ENCODE measurements at regions not wholly inside any gene's neighbourhood (a gene's known extent, or its start where the extent isn't known, plus 50 kb on each side); places are given as distances from the start of the nearest gene placed in this dataset.

GRCh38 chr13:61486496-61486895, 70.8 kb upstream of the PCDH20 start:
- WGBS (ENCODE audit: insufficient coverage, insufficient replicate concordance, low lambda C conversion rate, missing lambda C conversion rate): 34% methylated on average over 6 of the region's 6 CpGs
- no peaks in the 10 kb centered on the region for H3K36me3 ChIP-seq (ENCODE audit: control insufficient read depth in 2 of 2, insufficient read depth in 2 of 2, low read length in 1 of 2)
- H3K4me1 ChIP-seq (ENCODE audit: control insufficient read depth, insufficient read depth, low read length): no peaks in the 10 kb centered on the region
- no peak overlapping the region for H3K4me2 ChIP-seq (ENCODE audit: control insufficient read depth, insufficient read depth)
- H2AFZ ChIP-seq (ENCODE audit: control insufficient read depth, low read depth, low read length): no peak overlapping the region
- CTCF ChIA-PET: no interaction called here
- RAD21 ChIA-PET (ENCODE audit: unreplicated experiment): no interaction called here
- no peak overlapping the region for H3K9ac ChIP-seq (ENCODE audit: control insufficient read depth, insufficient read depth, low read length)
- no peak overlapping the region for H3K4me3 ChIP-seq
- POLR2A ChIA-PET: no interaction called here
- H3K27ac ChIP-seq (ENCODE audit: control insufficient read depth, insufficient read depth): no peak overlapping the region
- no peaks in the 10 kb centered on the region for H3K27me3 ChIP-seq (replicated peaks in 1 of 2; ENCODE audit: control insufficient read depth in 2 of 2, insufficient read depth in 2 of 2, low read length in 1 of 2)
- H3K9me3 ChIP-seq (replicated peaks; ENCODE audit: control insufficient read depth, insufficient read depth, low read length): no peaks in the 10 kb centered on the region
- no peak for DNase-seq (ENCODE audit: low read depth, low spot score)
- TF ChIP-seq CEBPB (IDR thresholded peaks at IDR 0.05; ENCODE audit: borderline replicate concordance in 1 of 2, low read depth in 2 of 2, low read length in 2 of 2) (no peak), RUNX3 (IDR thresholded peaks at IDR 0.05; ENCODE audit: low read length) (no peak), ESRRA (IDR thresholded peaks at IDR 0.05; ENCODE audit: low read length) (no peak), SMAD5 (IDR thresholded peaks at IDR 0.05; ENCODE audit: low read depth) (no peak), ZNF207 (IDR thresholded peaks at IDR 0.05; ENCODE audit: borderline replicate concordance) (no peak), BMI1 (IDR thresholded peaks at IDR 0.05; ENCODE audit: borderline replicate concordance) (no peak), YBX1 (IDR thresholded peaks at IDR 0.05) (no peak), EGR1 (IDR thresholded peaks at IDR 0.05; ENCODE audit: borderline replicate concordance in 1 of 2, low read depth in 2 of 2, low read length in 2 of 2) (no peak), HDGF (IDR thresholded peaks at IDR 0.05) (no peak), RBBP5 (conservative IDR thresholded peaks at IDR 0.05) (no peak), TCF7 (IDR thresholded peaks at IDR 0.05; ENCODE audit: borderline replicate concordance) (no peak), SUPT20H (IDR thresholded peaks at IDR 0.05; ENCODE audit: borderline replicate concordance, control insufficient read depth, low read depth, low read length) (no peak)
- TF ChIP-seq, protein P1, sequence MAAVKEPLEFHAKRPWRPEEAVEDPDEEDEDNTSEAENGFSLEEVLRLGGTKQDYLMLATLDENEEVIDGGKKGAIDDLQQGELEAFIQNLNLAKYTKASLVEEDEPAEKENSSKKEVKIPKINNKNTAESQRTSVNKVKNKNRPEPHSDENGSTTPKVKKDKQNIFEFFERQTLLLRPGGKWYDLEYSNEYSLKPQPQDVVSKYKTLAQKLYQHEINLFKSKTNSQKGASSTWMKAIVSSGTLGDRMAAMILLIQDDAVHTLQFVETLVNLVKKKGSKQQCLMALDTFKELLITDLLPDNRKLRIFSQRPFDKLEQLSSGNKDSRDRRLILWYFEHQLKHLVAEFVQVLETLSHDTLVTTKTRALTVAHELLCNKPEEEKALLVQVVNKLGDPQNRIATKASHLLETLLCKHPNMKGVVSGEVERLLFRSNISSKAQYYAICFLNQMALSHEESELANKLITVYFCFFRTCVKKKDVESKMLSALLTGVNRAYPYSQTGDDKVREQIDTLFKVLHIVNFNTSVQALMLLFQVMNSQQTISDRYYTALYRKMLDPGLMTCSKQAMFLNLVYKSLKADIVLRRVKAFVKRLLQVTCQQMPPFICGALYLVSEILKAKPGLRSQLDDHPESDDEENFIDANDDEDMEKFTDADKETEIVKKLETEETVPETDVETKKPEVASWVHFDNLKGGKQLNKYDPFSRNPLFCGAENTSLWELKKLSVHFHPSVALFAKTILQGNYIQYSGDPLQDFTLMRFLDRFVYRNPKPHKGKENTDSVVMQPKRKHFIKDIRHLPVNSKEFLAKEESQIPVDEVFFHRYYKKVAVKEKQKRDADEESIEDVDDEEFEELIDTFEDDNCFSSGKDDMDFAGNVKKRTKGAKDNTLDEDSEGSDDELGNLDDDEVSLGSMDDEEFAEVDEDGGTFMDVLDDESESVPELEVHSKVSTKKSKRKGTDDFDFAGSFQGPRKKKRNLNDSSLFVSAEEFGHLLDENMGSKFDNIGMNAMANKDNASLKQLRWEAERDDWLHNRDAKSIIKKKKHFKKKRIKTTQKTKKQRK (IDR thresholded peaks at IDR 0.05; ENCODE audit: low read depth, low read length): no peak
- TF ChIP-seq, protein P2, sequence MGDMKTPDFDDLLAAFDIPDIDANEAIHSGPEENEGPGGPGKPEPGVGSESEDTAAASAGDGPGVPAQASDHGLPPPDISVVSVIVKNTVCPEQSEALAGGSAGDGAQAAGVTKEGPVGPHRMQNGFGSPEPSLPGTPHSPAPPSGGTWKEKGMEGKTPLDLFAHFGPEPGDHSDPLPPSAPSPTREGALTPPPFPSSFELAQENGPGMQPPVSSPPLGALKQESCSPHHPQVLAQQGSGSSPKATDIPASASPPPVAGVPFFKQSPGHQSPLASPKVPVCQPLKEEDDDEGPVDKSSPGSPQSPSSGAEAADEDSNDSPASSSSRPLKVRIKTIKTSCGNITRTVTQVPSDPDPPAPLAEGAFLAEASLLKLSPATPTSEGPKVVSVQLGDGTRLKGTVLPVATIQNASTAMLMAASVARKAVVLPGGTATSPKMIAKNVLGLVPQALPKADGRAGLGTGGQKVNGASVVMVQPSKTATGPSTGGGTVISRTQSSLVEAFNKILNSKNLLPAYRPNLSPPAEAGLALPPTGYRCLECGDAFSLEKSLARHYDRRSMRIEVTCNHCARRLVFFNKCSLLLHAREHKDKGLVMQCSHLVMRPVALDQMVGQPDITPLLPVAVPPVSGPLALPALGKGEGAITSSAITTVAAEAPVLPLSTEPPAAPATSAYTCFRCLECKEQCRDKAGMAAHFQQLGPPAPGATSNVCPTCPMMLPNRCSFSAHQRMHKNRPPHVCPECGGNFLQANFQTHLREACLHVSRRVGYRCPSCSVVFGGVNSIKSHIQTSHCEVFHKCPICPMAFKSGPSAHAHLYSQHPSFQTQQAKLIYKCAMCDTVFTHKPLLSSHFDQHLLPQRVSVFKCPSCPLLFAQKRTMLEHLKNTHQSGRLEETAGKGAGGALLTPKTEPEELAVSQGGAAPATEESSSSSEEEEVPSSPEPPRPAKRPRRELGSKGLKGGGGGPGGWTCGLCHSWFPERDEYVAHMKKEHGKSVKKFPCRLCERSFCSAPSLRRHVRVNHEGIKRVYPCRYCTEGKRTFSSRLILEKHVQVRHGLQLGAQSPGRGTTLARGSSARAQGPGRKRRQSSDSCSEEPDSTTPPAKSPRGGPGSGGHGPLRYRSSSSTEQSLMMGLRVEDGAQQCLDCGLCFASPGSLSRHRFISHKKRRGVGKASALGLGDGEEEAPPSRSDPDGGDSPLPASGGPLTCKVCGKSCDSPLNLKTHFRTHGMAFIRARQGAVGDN (IDR thresholded peaks at IDR 0.05): no peak
- SMC1A ChIA-PET (ENCODE audit: uncharacterized antibody, unreplicated experiment): no interaction called here
- FAIRE-seq: no peak
- no TSS peak for BruUV-seq (replicated peaks)
- no peaks in the 10 kb centered on the region for H4K20me1 ChIP-seq (ENCODE audit: control insufficient read depth, insufficient read depth)
- in situ Hi-C loops (cut with MboI) (no loop called here), intact Hi-C loops (cut with micrococcal nuclease; ENCODE audit: unreplicated experiment) (no loop called here)
- ATAC-seq: no peak; the same call in 2 of the 3 replicates
- no peaks in the 10 kb centered on the region for H3K79me2 ChIP-seq (ENCODE audit: control insufficient read depth, insufficient read depth, low read length)
